T-cell (primary cell): ENCODE measurements at regions not wholly inside any gene's neighbourhood (a gene's known extent, or its start where the extent isn't known, plus 50 kb on each side); places are given as distances from the start of the nearest gene placed in this dataset.
"Not testable (repeated sequence)": the region's sequence is repeated elsewhere in the genome, so short reads cannot be mapped to it uniquely, and the experiment has no call there.

Experiments used
- ATAC-seq, 4 experiments: fragments of 200-7000 bp in 3 of 4; fragments of 150-1000 bp in 1 of 4; cut with Tn5 transposase; replicated peaks in 1 of 4; 1 replicate in 3 of 4; 2 replicates in 1 of 4; pipeline ENCODE4 v1.10.0; 2021; ENCODE audit warnings: moderate library complexity in 3 of 4, mild to moderate bottlenecking in 2 of 4, moderate number of reproducible peaks in 1 of 4
- CTCF ChIA-PET, 2 donors: fragments of 300-600 bp; sonication (Branson Sonifier 250); formaldehyde crosslinking; loops; one replicate each; lab custom pipeline; 2022; ENCODE audit warnings: antibody characterized with exemption in 2 of 2; lab: Charles Lee
- POLR2A ChIA-PET, 2 donors: fragments of 300-600 bp; sonication (Branson Sonifier 250); formaldehyde crosslinking; loops; one replicate each; lab custom pipeline; 2022; ENCODE audit warnings: antibody characterized with exemption in 2 of 2; lab: Charles Lee
- DNase-seq, 35 experiments: peaks; one replicate each; pipeline versions ENCODE4 v3.0.0 to v3.0.0-alpha.2; 2013 to 2023
- H3K27ac ChIP-seq: one replicate; pipeline ENCODE4 v1.5.1; 2013; ENCODE audit warnings: low read length
- H3K27me3 ChIP-seq, 2 experiments: replicated peaks in 1 of 2; 1 replicate in 1 of 2; 2 replicates in 1 of 2; pipeline versions ENCODE4 v1.6.1 to v1.7.0; 2013; ENCODE audit warnings: low read length in 1 of 2, mixed read lengths in 1 of 2; ENCODE audit not compliant: control insufficient read depth in 2 of 2, insufficient read depth in 2 of 2; ENCODE audit errors: extremely low read depth in 1 of 2
- H3K36me3 ChIP-seq, 2 donors: 1 replicate in 1 of 2; 2 replicates in 1 of 2; pipeline versions ENCODE4 v1.6.1 to v1.7.0; 2013; ENCODE audit warnings: low read length in 1 of 2; ENCODE audit not compliant: control insufficient read depth in 2 of 2, insufficient read depth in 1 of 2; ENCODE audit errors: extremely low read depth in 1 of 2
- H3K4me1 ChIP-seq, 2 experiments: 1 replicate in 1 of 2; 2 replicates in 1 of 2; pipeline versions ENCODE4 v1.6.1 to v1.7.0; 2013; ENCODE audit warnings: low read length in 2 of 2, mixed read lengths in 1 of 2; ENCODE audit not compliant: insufficient read depth in 2 of 2, control insufficient read depth in 1 of 2; ENCODE audit errors: extremely low read depth in 1 of 2
- H3K4me3 ChIP-seq, 2 donors: 1 replicate in 1 of 2; 2 replicates in 1 of 2; pipeline versions ENCODE4 v1.5.1 to v1.7.0; 2013; ENCODE audit warnings: mild to moderate bottlenecking in 2 of 2, low read length in 1 of 2, moderate library complexity in 1 of 2; ENCODE audit not compliant: control insufficient read depth in 1 of 2; ENCODE audit errors: extremely low read depth in 1 of 2
- H3K9me3 ChIP-seq: 2 replicates; pipeline ENCODE4 v1.7.0; 2013
- H3K27ac Mint-ChIP-seq, 2 donors: one replicate each; pipeline ENCODE4 v1.8.0; 2020 to 2021; ENCODE audit warnings: mild to moderate bottlenecking in 2 of 2, mixed read lengths in 2 of 2
- H3K27me3 Mint-ChIP-seq, 2 donors: one replicate each; pipeline ENCODE4 v1.8.0; 2021 to 2022; ENCODE audit warnings: mixed read lengths in 2 of 2
- H3K36me3 Mint-ChIP-seq: one replicate; pipeline ENCODE4 v1.8.0; 2021; ENCODE audit warnings: mixed read lengths
- H3K4me1 Mint-ChIP-seq, 3 donors: one replicate each; pipeline ENCODE4 v1.8.0; 2020 to 2022; ENCODE audit warnings: mixed read lengths in 3 of 3, mild to moderate bottlenecking in 1 of 3
- H3K4me3 Mint-ChIP-seq, 3 donors: one replicate each; pipeline ENCODE4 v1.8.0; 2020 to 2022; ENCODE audit warnings: mild to moderate bottlenecking in 3 of 3, mixed read lengths in 3 of 3, moderate library complexity in 3 of 3
- H3K9me3 Mint-ChIP-seq, 3 donors: one replicate each; pipeline ENCODE4 v1.8.0; 2020 to 2022; ENCODE audit warnings: mixed read lengths in 3 of 3
- WGBS: methylation state at CpG from one replicate; pipeline ENCODE4 v1.1.5; 2013; ENCODE audit warnings: missing lambda C conversion rate; ENCODE audit not compliant: insufficient coverage; 5-methylcytosine and 5-hydroxymethylcytosine counted together

DNA sequence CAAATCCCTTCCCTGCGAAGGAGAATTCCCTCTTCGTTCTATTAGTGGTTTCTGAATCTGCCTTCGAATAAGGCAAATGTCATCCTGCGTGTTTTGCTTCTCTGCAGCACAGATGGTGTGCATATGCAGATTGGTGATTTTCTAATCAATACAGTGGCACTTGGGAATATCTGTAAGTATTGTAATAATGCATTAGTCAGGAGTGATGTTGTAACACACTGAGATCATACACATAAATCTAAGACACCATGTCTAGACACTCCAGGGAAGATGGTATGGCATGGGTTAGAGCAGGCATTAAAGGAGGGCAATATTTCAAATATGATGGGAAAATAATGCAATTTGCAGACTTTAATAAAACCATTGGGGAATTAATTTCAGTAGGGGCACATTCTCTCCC is 513.2 kb upstream of the PTBP2 start:
- DNase-seq (no peak), ATAC-seq (no peak)
- Mint-ChIP-seq H3K4me3 (no peak overlapping the region), H3K36me3 (no peaks in the 10 kb centered on the region), H3K27ac (no peak overlapping the region), H3K4me1 (no peaks in the 10 kb centered on the region), H3K9me3 (peaks cover 0 to 5% (median 4%) of the 10 kb centered on the region in 3 donors), H3K27me3 (no peaks in the 10 kb centered on the region)
- Histone ChIP-seq H3K9me3 (no peaks in the 10 kb centered on the region), H3K36me3 (no peaks in the 10 kb centered on the region), H3K4me3 (no peak overlapping the region), H3K4me1 (no peaks in the 10 kb centered on the region), H3K27ac (no peak overlapping the region), H3K27me3 (no peaks in the 10 kb centered on the region)
- CTCF ChIA-PET = no interaction called here
- POLR2A ChIA-PET = no interaction called here
- WGBS = no CpG with 5 or more reads among the region's 4 CpGs

DNA sequence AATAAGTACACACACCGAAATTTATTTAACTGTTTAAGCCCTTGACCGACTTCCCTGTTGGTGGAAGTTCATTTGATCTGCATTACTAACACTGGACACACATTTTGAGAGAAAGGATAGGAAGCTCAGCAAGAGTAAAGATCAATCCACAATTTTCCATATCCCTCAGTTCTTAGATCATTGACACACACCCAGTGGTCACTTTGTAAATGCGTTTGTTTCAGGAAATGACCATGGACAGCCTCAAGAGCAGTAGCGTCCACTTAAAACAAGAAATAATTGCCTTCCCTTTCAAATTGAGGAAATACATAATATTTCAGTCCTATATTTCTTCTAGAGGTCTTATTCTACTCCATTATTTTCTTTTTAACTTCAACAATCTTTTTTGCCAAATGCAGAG is 511.5 kb upstream of the PTBP2 start:
- CTCF ChIA-PET = no interaction called here
- H3K27ac Mint-ChIP-seq = no peak overlapping the region
- no peak overlapping the region for H3K4me3 Mint-ChIP-seq
- 89% methylated on average over 2 of the region's 4 CpGs for WGBS
- Histone ChIP-seq H3K4me3 (no peak overlapping the region), H3K27ac (no peak overlapping the region), H3K9me3 (no peaks in the 10 kb centered on the region), H3K36me3 (no peaks in the 10 kb centered on the region), H3K27me3 (no peaks in the 10 kb centered on the region), H3K4me1 (no peaks in the 10 kb centered on the region)
- ATAC-seq (no peak), DNase-seq (no peak)
- no peaks in the 10 kb centered on the region for H3K4me1 Mint-ChIP-seq
- no peaks in the 10 kb centered on the region for H3K36me3 Mint-ChIP-seq
- POLR2A ChIA-PET = no interaction called here
- peaks cover 0 to 5% (median 4%) of the 10 kb centered on the region in 3 donors for H3K9me3 Mint-ChIP-seq
- no peaks in the 10 kb centered on the region for H3K27me3 Mint-ChIP-seq

DNA sequence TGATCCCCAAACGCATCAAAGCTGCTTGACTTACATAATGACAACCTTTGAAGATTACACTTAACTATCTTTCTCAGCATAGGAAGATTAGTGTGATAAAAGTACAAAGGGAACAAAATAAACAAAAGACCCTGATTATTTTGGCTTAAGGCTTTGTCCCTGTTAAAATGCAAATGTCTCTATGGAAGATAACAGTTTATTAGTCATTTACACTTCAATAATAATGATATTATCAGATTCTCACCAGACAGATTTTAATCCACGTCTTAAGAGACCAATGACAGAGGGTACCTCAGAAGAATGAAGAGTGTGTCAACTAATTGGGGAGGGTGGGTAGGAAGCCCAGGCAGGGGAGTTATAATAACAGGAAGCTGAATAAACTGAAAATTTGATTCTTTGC is 510.4 kb upstream of the PTBP2 start:
- H3K27ac Mint-ChIP-seq = no peak overlapping the region
- H3K27me3 Mint-ChIP-seq = no peaks in the 10 kb centered on the region
- ATAC-seq = no peak
- Histone ChIP-seq H3K36me3 (no peaks in the 10 kb centered on the region), H3K4me3 (no peak overlapping the region), H3K9me3 (no peaks in the 10 kb centered on the region), H3K27ac (no peak overlapping the region), H3K4me1 (no peaks in the 10 kb centered on the region), H3K27me3 (no peaks in the 10 kb centered on the region)
- POLR2A ChIA-PET = no interaction called here
- no peaks in the 10 kb centered on the region for H3K36me3 Mint-ChIP-seq
- CTCF ChIA-PET = no interaction called here
- no CpG with 5 or more reads among the region's 2 CpGs for WGBS
- no peaks in the 10 kb centered on the region for H3K4me1 Mint-ChIP-seq
- H3K4me3 Mint-ChIP-seq = no peak overlapping the region
- DNase-seq = no peak
- peaks cover 0 to 6% (median 2%) of the 10 kb centered on the region in 3 donors for H3K9me3 Mint-ChIP-seq

DNA sequence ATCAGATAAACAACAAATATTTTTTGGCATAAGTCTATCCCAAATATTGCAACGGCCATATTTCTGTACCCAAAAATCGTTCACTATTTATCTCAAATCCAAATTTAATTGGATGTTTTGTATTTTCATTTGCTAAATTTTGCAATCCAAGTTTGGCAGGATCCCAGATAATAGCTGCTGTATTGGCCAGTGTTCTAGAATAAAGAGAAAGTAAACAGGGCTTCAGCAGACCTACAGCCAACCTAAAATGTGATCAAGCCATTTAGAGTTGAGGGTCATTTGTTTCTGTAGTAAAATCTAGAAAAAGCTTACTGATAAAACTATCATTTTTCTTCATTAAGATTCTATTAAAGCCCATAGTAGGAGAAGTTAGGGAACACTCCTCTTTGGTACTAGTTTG is 506.6 kb upstream of the PTBP2 start:
- WGBS = no CpG with 5 or more reads among the region's 2 CpGs
- no peak for ATAC-seq
- H3K4me3 ChIP-seq = no peak overlapping the region
- no peaks in the 10 kb centered on the region for H3K4me1 Mint-ChIP-seq
- H3K4me1 ChIP-seq = no peaks in the 10 kb centered on the region
- no peak for DNase-seq
- H3K9me3 ChIP-seq = no peaks in the 10 kb centered on the region
- no peaks in the 10 kb centered on the region for H3K36me3 ChIP-seq
- CTCF ChIA-PET = interaction anchor here in 1 of 2 donors (0.6 kb wide), 1 partner anchor 13 kb away, joined by 3 read pairs; no protein-coding TSS in a partner anchor
- H3K4me3 Mint-ChIP-seq = no peak overlapping the region
- no peaks in the 10 kb centered on the region for H3K27me3 Mint-ChIP-seq
- H3K27ac ChIP-seq = no peak overlapping the region
- H3K27ac Mint-ChIP-seq = no peak overlapping the region
- peaks cover 0 to 11% (median 4%) of the 10 kb centered on the region in 3 donors for H3K9me3 Mint-ChIP-seq
- no peaks in the 10 kb centered on the region for H3K36me3 Mint-ChIP-seq
- POLR2A ChIA-PET = no interaction called here
- H3K27me3 ChIP-seq = no peaks in the 10 kb centered on the region

- H3K27ac ChIP-seq = no peak overlapping the region
- CTCF ChIA-PET = no interaction called here
- H3K27me3 Mint-ChIP-seq = no peaks in the 10 kb centered on the region
- no peaks in the 10 kb centered on the region for H3K4me1 Mint-ChIP-seq
- ATAC-seq (no peak), DNase-seq (no peak)
- H3K4me3 Mint-ChIP-seq = no peak overlapping the region
- H3K36me3 ChIP-seq = no peaks in the 10 kb centered on the region
- H3K9me3 Mint-ChIP-seq = peaks cover 0 to 7% (median 2%) of the 10 kb centered on the region in 3 donors
- no peaks in the 10 kb centered on the region for H3K27me3 ChIP-seq
- POLR2A ChIA-PET = no interaction called here
- no peak overlapping the region for H3K4me3 ChIP-seq
- no CpG with 5 or more reads among the region's 3 CpGs for WGBS
- H3K27ac Mint-ChIP-seq = no peak overlapping the region
- H3K4me1 ChIP-seq = no peaks in the 10 kb centered on the region
- H3K9me3 ChIP-seq = no peaks in the 10 kb centered on the region
- H3K36me3 Mint-ChIP-seq = no peaks in the 10 kb centered on the region
These were observed 500.9 kb upstream of the PTBP2 start for GRCh38 chr1:96220651-96221050.

DNA sequence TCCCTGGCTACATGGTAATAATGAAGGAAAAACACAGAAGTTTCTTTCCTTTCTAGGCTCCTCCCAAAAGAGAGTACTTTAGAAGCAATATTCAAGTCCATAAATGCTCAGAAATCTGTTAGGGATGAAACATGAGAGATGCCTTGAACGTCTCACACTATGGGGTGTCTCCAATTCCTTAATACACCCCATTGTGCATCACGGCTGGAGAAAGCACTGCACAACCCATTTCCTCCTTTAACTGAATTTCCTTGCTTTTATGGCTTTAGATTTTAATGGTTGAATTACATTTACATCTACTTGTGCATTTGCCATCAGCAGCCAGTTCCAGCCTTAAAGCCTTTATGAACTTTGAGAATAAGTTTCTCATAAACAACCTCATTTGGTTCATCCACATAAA is 498.9 kb upstream of the PTBP2 start:
- WGBS = no CpG with 5 or more reads among the region's 2 CpGs

GRCh38 chr1:96224229-96224628 is 497.4 kb upstream of the PTBP2 start:
- H3K27me3 ChIP-seq, CTCF ChIA-PET, DNase-seq, H3K36me3 ChIP-seq, H3K4me3 Mint-ChIP-seq, H3K27ac Mint-ChIP-seq, H3K4me1 Mint-ChIP-seq, H3K9me3 Mint-ChIP-seq, H3K4me1 ChIP-seq, H3K27me3 Mint-ChIP-seq, ATAC-seq, POLR2A ChIA-PET, H3K9me3 ChIP-seq, H3K27ac ChIP-seq, H3K36me3 Mint-ChIP-seq, H3K4me3 ChIP-seq: not testable (repeated sequence)
- 87% methylated on average over 8 of the region's 20 CpGs for WGBS

More for the DNA sequence above, 498.9 kb upstream of the PTBP2 start:
- Histone ChIP-seq H3K4me3 (no peak overlapping the region), H3K27ac (no peak overlapping the region), H3K27me3 (no peaks in the 10 kb centered on the region), H3K9me3 (no peaks in the 10 kb centered on the region), H3K4me1 (no peaks in the 10 kb centered on the region), H3K36me3 (no peaks in the 10 kb centered on the region)
- no peaks in the 10 kb centered on the region for H3K4me1 Mint-ChIP-seq
- no peak overlapping the region for H3K27ac Mint-ChIP-seq
- ChIA-PET CTCF (no interaction called here), POLR2A (no interaction called here)
- ATAC-seq = no peak
- no peak overlapping the region for H3K4me3 Mint-ChIP-seq
- H3K9me3 Mint-ChIP-seq = peaks cover 0 to under 1% (median 0%) of the 10 kb centered on the region in 3 donors
- no peaks in the 10 kb centered on the region for H3K36me3 Mint-ChIP-seq
- H3K27me3 Mint-ChIP-seq = no peaks in the 10 kb centered on the region
- no peak for DNase-seq
